ENCODE measurements at regions not wholly inside any gene's neighbourhood (a gene's known extent, or its start where the extent isn't known, plus 50 kb on each side); places are given as distances from the start of the nearest gene placed in this dataset.

DNA sequence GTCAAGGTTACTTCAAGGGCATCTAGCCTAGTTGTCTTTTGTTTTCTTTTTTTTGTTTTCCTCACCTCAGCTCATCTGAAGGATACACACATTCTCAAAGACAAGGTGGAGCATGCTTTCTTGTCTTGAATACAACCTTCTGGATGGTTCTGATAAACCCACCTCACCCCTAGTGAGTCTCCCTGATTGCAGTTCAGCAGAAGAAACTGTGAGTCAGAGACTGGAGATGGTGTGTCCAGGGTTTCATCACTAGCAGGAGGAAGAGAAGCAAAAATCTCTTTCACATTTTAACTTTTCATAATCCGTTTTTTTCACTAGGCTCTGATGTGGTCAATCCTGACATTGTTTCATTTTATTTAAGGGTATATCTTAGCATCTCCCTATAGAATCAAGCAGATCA lies 143.0 kb upstream of the NRBF2 start:
- TF ChIP-seq, protein P1, sequence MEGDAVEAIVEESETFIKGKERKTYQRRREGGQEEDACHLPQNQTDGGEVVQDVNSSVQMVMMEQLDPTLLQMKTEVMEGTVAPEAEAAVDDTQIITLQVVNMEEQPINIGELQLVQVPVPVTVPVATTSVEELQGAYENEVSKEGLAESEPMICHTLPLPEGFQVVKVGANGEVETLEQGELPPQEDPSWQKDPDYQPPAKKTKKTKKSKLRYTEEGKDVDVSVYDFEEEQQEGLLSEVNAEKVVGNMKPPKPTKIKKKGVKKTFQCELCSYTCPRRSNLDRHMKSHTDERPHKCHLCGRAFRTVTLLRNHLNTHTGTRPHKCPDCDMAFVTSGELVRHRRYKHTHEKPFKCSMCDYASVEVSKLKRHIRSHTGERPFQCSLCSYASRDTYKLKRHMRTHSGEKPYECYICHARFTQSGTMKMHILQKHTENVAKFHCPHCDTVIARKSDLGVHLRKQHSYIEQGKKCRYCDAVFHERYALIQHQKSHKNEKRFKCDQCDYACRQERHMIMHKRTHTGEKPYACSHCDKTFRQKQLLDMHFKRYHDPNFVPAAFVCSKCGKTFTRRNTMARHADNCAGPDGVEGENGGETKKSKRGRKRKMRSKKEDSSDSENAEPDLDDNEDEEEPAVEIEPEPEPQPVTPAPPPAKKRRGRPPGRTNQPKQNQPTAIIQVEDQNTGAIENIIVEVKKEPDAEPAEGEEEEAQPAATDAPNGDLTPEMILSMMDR (IDR thresholded peaks at IDR 0.05): no peak
- TF ChIP-seq POLR2A (IDR thresholded peaks at IDR 0.05): no peak

Data from tibial nerve (tissue), 3 donors.